Tibial nerve (tissue), 4 donors: ENCODE measurements at regions not wholly inside any gene's neighbourhood (a gene's known extent, or its start where the extent isn't known, plus 50 kb on each side); places are given as distances from the start of the nearest gene placed in this dataset.
"Not testable (repeated sequence)": the region's sequence is repeated elsewhere in the genome, so short reads cannot be mapped to it uniquely, and the experiment has no call there.

ENCODE experiments used
- DNase-seq, 2 donors: peaks; one replicate each; pipeline ENCODE4 v3.0.0-alpha.2; 2019; ENCODE audit warnings: low spot score in 2 of 2
- H3K27ac ChIP-seq, 4 donors: fragments of 200-600 bp; sonication (generic) in 3 of 4; one replicate each; pipeline ENCODE4 v1.5.1; 2017 to 2019; ENCODE audit warnings: mild to moderate bottlenecking in 1 of 4
- H3K27me3 ChIP-seq, 2 donors: fragments of 200-600 bp; sonication (generic) in 1 of 2; one replicate each; pipeline versions ENCODE4 v1.5.1 to v1.6.0; 2017 to 2019
- H3K36me3 ChIP-seq, 3 donors: fragments of 200-600 bp; sonication (generic); one replicate each; pipeline ENCODE4 v1.5.1; 2018 to 2019
- H3K4me1 ChIP-seq, 4 donors: fragments of 200-600 bp; sonication (generic) in 3 of 4; one replicate each; pipeline ENCODE4 v1.5.1; 2017 to 2019
- H3K4me3 ChIP-seq, 4 donors: fragments of 200-600 bp; sonication (generic) in 3 of 4; one replicate each; pipeline ENCODE4 v1.5.1; 2017 to 2019; ENCODE audit warnings: mild to moderate bottlenecking in 1 of 4, moderate library complexity in 1 of 4
- H3K9me3 ChIP-seq, 4 donors: fragments of 200-600 bp; sonication (generic) in 3 of 4; one replicate each; pipeline ENCODE4 v1.5.1; 2017 to 2019
- EP300 ChIP-seq, 2 donors: sonication (generic); formaldehyde crosslinking; IDR thresholded peaks; one replicate each; pipeline ENCODE4 v1.6.1; 2017; ENCODE audit warnings: antibody characterized with exemption in 2 of 2, mild to moderate bottlenecking in 1 of 2
- POLR2A ChIP-seq, 2 donors: fragments of 450-650 bp; IDR thresholded peaks; one replicate each; pipeline ENCODE4 v1.6.1; 2017; ENCODE audit warnings: antibody characterized with exemption in 2 of 2, mild to moderate bottlenecking in 2 of 2, moderate library complexity in 2 of 2
- WGBS, 2 donors: methylation state at CpG; one replicate each; pipeline ENCODE4 v1.1.5; 2018; 5-methylcytosine and 5-hydroxymethylcytosine counted together
- TF ChIP-seq, protein P1 (sequence below), 5 experiments: fragments of 200-600 bp in 3 of 5; fragments of 450-650 bp in 2 of 5; sonication (generic) in 3 of 5; IDR thresholded peaks; one replicate each; pipeline ENCODE4 v1.5.1; 2016 to 2019; ENCODE audit warnings: antibody characterized with exemption in 5 of 5, mild to moderate bottlenecking in 3 of 5, moderate library complexity in 2 of 5

DNA sequence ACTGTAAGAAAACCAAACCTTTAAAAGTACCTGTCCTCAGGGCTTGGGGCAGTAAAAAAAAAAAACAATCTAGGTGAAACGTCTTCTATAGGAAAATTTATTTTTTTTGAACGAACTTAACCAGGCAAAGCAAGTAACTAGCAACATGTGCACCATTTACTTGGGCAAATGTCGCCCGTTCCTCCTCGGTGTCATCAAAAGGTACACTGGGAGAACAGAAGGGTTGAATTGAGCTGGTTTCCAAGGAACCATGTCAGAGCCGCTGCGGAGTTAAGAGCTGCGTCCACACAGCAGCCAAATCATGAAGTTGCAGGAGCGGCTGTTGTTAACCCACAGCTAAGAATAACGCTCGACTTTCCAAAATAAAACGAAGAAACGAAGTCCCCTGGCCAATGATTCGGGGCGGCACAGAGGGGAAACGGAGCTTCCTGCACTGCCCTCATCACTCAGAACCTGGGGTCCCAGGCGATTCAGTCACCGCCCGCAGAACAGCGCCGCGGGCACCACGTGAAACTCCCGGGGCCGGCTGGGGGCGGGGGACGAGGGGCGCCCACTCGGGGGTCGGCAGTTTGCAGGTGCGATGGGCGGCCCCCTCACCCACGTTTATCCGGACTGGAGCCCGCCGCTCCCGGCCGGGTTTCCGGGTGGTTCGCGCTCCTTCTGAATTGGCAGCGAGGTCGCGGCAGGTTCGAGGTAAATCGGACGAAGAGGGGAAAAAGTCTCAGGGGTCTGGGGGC, 53.6 kb upstream of the PLGLB1 start:
- 1% methylated on average over 19 to 27 of the region's 47 CpGs for WGBS, 2 donors
- DNase-seq, H3K4me1 ChIP-seq, H3K27me3 ChIP-seq, H3K36me3 ChIP-seq, H3K9me3 ChIP-seq: not testable (repeated sequence)
- Histone ChIP-seq H3K4me3 (peak overlapping the region; percentile 65 to 78 (median 74)), H3K27ac (peak overlapping the region; percentile 91 to 98 (median 94))

DNA sequence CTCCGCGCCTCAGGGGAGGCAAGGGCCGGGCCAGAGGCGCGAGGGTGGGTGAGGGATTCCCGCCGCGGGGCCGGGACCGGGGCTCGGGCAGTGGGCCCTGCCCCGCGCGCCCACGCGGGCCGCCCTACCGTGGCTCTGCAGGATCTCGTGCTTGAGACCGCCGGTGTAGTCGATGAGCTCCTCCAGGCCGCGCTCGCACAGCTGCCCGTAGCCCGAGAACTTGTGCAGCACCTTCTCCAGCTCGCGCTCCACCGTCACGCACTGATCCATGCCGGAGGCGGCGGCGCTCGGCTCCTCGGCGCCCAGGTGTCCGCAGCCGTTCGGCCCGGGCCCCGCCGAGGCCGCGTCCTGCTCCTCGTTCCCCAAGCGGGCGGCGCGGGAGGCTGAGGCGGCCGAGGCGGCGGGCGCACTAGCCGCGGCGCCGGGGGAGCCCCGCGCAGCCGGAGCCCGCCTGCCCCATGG, 54.2 kb upstream of the PLGLB1 start:
- WGBS, 2 donors: 0% methylated on average over 10 of the region's 64 CpGs; no CpG with 5 or more reads in 1 of the 2 donors
- not testable (repeated sequence) for H3K4me1 ChIP-seq, H3K36me3 ChIP-seq, H3K9me3 ChIP-seq, H3K27me3 ChIP-seq
- DNase-seq: peak; percentile 12 to 15
- Histone ChIP-seq H3K4me3 (peak overlapping the region; percentile 65 to 78 (median 74)), H3K27ac (peak overlapping the region; percentile 91 to 98 (median 94))

DNA sequence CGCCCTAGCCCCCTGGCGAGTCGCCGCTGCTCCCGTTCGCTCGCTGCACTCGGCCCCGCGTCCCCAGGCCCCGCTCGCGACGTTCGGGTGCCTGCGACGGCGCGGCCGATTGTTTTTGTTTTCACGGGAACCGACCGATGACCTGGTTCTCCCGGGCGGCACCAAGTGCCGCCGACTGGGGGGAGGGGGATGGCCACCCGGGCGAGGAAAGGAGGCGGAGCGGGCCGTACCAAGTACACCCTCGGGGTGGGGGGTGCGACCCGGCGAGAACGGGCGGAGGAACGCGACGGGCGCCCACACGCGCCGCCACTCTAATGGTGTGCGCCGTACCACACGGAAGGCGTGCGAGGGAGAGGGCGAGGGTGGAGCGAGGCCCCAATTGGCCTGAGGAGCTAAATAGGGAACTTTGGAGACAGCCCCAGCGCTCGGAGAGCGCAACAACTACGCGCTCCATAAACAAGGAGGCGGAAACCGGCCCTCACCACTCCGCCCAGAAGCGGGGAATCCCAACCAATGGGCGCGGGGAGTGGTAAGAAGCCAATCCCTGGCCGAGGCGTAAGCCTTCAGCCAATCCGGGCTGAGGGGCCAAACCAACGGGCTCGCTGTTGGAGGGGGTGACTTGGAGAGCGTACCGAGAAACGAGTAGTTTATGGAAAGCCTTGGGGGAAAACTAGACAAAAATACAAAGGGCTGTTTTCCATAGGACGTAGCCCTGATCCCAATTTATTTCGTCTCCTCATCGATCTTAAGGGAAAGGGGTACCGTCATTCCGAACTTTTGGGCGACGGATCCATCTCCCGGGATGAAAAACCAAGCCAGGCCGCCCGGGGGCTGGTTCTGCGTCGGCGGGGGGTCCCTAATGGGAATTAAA, 54.8 kb upstream of the PLGLB1 start:
- not testable (repeated sequence) for H3K4me1 ChIP-seq, H3K9me3 ChIP-seq, H3K27me3 ChIP-seq, H3K36me3 ChIP-seq
- 0 to 1% methylated on average over 16 to 38 of the region's 84 CpGs for WGBS, 2 donors
- H3K27ac ChIP-seq: peak overlapping the region; percentile 91 to 98 (median 94)
- DNase-seq: peak; percentile 81 to 85
- TF ChIP-seq, protein P1, sequence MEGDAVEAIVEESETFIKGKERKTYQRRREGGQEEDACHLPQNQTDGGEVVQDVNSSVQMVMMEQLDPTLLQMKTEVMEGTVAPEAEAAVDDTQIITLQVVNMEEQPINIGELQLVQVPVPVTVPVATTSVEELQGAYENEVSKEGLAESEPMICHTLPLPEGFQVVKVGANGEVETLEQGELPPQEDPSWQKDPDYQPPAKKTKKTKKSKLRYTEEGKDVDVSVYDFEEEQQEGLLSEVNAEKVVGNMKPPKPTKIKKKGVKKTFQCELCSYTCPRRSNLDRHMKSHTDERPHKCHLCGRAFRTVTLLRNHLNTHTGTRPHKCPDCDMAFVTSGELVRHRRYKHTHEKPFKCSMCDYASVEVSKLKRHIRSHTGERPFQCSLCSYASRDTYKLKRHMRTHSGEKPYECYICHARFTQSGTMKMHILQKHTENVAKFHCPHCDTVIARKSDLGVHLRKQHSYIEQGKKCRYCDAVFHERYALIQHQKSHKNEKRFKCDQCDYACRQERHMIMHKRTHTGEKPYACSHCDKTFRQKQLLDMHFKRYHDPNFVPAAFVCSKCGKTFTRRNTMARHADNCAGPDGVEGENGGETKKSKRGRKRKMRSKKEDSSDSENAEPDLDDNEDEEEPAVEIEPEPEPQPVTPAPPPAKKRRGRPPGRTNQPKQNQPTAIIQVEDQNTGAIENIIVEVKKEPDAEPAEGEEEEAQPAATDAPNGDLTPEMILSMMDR (IDR thresholded peaks at IDR 0.05): peak in 1 of 5 experiments; percentile 11
- TF ChIP-seq POLR2A (IDR thresholded peaks at IDR 0.05) (peak; percentile 59 to 73), EP300 (IDR thresholded peaks at IDR 0.05) (peak in 1 of 2 donors; percentile 55)
- peak overlapping the region; percentile 65 to 78 (median 74) for H3K4me3 ChIP-seq

DNA sequence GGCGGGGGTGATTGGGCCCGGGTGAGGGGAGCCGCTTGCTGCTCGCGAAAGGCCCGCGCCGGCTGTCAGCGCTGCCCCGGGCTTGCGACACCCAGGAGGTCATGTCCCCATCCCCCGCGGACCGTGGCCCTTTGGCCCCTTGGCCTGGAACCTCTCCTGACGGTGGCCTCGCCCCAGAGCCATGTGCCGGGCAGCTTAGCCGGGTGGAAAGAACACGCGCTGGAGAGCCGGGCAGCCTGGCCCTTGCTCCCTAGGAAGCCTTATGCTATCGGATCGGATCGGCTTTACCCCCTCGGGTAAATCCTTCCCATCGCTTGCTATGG, 55.4 kb upstream of the PLGLB1 start:
- not testable (repeated sequence) for H3K27me3 ChIP-seq, DNase-seq, H3K9me3 ChIP-seq, H3K36me3 ChIP-seq, H3K4me1 ChIP-seq
- WGBS, 2 donors: no CpG with 5 or more reads among the region's 26 CpGs
- Histone ChIP-seq H3K4me3 (peak overlapping the region; percentile 65 to 78 (median 74)), H3K27ac (peak overlapping the region; percentile 91 to 98 (median 94))

DNA sequence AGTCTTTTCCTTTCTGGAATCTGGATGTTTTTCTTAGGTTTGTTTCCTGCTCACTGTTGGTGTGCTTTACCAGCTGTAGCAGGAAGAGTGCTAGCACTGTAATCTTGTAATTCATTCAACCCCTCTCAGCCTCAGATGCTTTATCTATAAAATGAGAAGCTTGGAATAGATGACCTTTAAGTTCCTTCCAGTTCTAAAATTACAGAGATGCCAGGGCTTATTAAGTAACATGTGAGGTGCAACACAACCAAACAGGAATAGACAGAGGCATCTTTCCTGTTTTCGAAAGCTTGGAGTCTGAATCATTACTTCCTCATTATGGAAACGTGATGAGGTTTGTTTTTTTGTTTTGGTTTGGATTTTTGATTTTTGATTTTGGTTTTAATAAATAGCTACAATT, 60.1 kb upstream of the PLGLB1 start:
- not testable (repeated sequence) for H3K9me3 ChIP-seq, H3K36me3 ChIP-seq, H3K27me3 ChIP-seq, H3K4me1 ChIP-seq, H3K4me3 ChIP-seq, H3K27ac ChIP-seq, DNase-seq
- no CpG with 5 or more reads among the region's 2 CpGs for WGBS, 2 donors

DNA sequence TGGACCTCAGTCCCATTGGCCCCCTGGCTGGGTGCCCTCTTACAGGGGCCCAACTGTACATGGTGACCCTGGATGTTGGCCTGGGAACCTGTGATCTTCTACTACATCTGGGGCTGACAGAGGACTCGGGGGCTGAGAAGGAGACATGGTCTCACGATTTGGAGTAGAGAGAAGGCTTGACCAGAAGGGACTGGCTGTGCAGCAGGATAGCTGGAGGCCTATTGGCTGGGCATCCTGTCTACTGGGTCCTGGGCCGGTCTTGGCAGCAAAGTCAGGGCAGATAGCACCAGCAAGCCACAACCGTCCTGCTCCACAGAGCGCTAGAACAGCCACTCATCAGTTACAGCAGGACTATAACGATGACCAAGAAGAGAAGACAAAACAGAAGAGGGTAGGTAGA, 66.4 kb upstream of the PLGLB1 start:
- not testable (repeated sequence) for H3K36me3 ChIP-seq, H3K9me3 ChIP-seq, DNase-seq, H3K27me3 ChIP-seq, H3K27ac ChIP-seq, H3K4me1 ChIP-seq, H3K4me3 ChIP-seq
- WGBS, 2 donors: 93 to 98% methylated on average over 6 of the region's 6 CpGs

DNA sequence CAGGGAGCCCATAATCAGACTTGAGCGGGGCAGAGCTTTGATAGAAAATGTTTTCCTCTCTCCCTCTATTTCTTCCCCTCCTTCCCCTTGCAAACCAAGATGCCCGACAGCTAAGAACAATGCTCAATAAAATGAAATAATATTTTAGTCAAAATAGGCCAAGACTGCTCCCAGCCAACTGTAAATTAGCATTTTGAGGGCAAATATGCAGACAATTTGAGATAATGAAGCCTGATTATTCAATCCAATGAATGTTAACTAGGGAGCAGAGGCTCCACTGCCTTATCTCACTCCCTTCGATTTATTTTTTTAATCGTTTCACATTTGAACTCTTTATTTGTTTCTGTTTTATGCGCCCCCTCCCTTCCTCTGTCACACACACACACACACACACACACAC, 67.8 kb upstream of the PLGLB1 start:
- not testable (repeated sequence) for H3K27me3 ChIP-seq, H3K9me3 ChIP-seq, DNase-seq, H3K4me1 ChIP-seq, H3K27ac ChIP-seq, H3K4me3 ChIP-seq, H3K36me3 ChIP-seq
- WGBS, 2 donors: 54 to 72% methylated on average over 3 to 4 of the region's 5 CpGs

DNA sequence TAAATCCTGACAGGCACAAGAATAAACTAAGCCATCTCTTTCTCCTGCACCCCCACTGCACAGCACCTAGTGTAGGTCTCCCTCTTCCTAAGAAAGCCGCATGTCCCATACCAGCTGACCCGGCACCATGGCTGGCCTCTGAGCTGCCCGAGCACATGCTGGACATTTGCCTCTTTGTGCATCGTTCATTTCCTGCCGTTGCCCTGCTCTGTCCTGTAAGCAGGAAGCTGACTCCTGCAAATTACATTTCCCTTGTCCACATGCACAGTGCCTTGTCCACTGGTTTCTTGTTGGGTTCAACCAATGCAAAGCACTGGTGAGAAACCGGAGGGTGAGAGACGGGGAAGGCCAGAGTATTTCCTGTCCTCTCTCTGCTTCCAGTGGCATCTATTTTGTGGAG, 71.6 kb upstream of the PLGLB1 start:
- WGBS, 2 donors: 66% methylated on average over 3 of the region's 7 CpGs; no CpG with 5 or more reads in 1 of the 2 donors
- not testable (repeated sequence) for H3K4me3 ChIP-seq, H3K27ac ChIP-seq, DNase-seq, H3K9me3 ChIP-seq, H3K4me1 ChIP-seq, H3K36me3 ChIP-seq, H3K27me3 ChIP-seq

DNA sequence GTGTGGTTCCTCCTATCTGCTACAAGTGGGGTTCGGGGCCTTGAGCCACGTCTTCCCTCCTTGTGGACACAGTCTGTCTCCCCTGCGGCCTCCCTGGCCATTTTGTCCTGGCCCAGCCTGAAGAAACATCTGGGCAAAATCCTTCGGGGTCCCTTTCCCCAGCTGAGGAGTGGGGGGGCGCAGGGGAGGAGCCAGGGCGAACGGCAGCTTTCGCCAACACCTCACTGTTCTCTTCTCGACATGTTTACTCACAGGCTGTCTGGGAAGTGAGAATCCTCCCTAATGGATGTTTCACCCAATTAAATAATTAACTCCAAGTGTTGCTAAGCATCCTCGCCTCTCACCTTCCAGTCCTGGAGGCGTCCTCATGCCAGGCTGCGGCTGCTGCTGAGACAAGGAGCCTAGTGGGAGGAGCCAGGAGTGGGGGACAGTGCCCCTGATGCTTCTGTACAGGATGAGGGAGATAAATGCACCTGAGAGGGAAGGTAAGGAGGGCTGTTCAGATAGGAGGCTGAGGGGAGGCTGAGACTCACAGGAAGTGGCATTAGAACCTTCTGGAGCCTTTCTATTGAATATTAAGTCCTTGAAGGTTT, 72.4 kb upstream of the PLGLB1 start:
- H3K36me3 ChIP-seq, H3K4me1 ChIP-seq, H3K27me3 ChIP-seq, H3K27ac ChIP-seq, H3K4me3 ChIP-seq, DNase-seq, H3K9me3 ChIP-seq: not testable (repeated sequence)
- 66% methylated on average over 7 to 9 of the region's 12 CpGs for WGBS, 2 donors

DNA sequence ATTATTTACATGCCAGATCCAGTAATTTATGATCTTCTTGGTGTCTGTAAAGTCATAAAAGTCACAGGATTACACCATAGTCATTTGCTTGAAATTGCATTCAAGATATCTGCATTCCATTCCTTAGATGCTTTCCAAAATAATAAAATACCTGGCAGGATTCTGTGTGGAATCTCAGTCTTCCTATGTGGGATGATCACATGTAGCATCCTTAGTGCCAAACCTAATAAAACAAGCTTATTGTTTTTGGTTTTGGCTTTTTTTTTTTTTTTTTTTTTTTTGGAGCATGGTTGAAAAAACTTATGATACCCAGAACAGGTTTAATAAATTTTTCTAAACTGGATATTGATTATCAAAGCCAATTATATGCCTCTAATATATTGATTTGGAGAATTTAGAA, 74.2 kb upstream of the PLGLB1 start:
- not testable (repeated sequence) for H3K4me1 ChIP-seq, H3K4me3 ChIP-seq, DNase-seq, H3K27ac ChIP-seq, H3K27me3 ChIP-seq, H3K9me3 ChIP-seq, H3K36me3 ChIP-seq

DNA sequence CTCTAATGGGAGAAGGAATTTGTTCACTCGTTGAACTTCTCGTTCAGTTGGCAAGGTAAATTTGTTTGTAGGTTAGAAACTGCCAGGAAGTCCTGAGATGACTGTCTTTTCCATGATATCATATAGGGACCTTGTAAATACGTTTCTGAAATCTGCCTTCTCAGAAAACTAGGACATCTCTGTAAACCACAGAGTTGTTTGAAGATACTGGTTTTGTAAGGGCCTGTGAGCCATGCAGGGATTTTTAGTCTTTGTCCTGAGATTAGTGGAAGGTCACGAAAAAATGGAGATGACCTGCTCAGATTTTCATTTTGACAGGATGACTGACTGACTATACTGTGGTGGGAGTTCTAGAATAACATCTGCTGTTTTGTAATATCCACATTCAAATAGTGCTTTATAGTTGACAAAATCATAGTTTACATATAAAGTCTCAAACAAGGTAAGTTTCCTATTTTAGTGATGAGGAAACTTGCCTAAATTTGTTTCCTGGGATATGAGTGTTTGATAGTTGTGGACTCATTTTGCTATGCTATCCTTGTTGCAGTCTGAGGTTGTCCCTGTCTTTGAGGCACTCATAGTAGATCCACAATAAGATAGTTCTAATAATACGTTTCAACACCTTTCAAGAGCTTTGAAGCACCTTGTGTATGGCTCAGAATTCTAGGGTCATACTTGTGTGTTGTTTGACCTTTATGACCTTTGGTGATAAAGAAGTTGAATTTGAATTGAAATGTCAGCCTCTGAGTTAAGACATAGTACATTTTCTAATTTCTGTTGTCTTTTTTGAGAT, 107.3 kb upstream of the PLGLB1 start:
- not testable (repeated sequence) for H3K4me1 ChIP-seq, H3K27me3 ChIP-seq, H3K27ac ChIP-seq, DNase-seq, H3K36me3 ChIP-seq, H3K9me3 ChIP-seq, H3K4me3 ChIP-seq
- 78 to 85% methylated on average over 3 to 4 of the region's 5 CpGs for WGBS, 2 donors
